ELF-1 (cell line): ENCODE measurements at regions not wholly inside any gene's neighbourhood (a gene's known extent, or its start where the extent isn't known, plus 50 kb on each side); places are given as distances from the start of the nearest gene placed in this dataset.

Experiments
- DNase-seq: peaks from one replicate; pipeline ENCODE4 v3.0.0-alpha.2; 2016; ENCODE audit warnings: low read depth, low spot score

DNA sequence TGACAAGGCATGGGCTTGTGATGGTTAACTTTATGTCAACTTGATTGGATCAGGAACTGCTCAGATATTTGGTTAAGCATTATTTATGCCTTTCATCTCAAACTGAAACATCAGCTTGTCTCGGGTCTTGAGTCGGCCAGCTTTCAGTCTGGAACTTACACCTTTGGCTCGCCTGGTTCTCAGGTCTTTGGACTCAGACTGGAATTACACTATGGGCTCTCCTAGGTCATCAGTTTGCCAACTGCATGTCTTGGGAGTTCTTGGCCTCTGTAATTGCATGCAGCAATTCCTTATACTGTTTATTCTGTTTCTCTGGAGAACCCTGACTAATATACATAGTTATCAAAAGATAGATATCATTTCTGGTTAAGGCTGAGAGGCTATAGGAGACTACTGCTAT lies 653.7 kb downstream of the ADGRL2 start:
- no peak for DNase-seq

DNA sequence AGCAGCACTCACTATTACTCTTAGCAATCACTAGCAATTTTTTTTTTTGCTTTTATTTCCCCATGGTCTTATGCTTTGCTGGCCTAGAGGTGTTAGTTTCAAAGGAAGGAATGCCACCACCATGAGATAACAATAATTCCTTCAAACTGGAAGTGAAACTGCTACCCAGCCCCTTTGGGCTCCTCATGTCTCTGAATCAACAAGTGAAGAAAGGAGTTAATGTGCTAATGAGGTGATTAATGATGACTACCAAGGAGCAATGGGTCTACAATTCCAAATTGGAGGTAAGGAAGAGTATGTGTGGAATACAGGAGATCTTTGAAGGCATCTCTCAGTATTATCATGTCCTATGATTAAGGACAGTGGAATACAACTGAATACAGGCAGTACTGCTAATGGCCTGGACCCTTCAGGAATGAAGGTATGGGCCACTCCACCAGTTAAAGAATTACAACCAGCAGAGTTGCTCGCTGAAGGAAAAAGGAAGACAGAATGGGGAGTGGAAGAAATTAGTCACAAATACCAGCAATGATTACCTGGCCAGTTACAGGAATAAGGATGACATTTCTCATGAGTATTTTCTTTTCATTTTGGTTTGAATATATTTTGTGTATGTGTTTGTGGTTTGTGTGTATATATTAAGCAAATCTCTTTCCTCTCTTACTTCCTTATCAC lies 652.9 kb downstream of the ADGRL2 start:
- no peak for DNase-seq

- DNase-seq, result no peak
These were observed 651.4 kb downstream of the ADGRL2 start for GRCh38 chr1:82452096-82452495.

- no peak for DNase-seq
These were observed 650.5 kb downstream of the ADGRL2 start for GRCh38 chr1:82451191-82451590.

- DNase-seq, result no peak
These were observed 648.8 kb downstream of the ADGRL2 start for GRCh38 chr1:82449506-82450057.

- no peak for DNase-seq
These were observed 646.2 kb downstream of the ADGRL2 start for GRCh38 chr1:82446955-82447354.

GRCh38 chr1:82446236-82446635 lies 645.5 kb downstream of the ADGRL2 start:
- no peak for DNase-seq

GRCh38 chr1:82445827-82446226 lies 645.1 kb downstream of the ADGRL2 start:
- DNase-seq, result no peak

DNA sequence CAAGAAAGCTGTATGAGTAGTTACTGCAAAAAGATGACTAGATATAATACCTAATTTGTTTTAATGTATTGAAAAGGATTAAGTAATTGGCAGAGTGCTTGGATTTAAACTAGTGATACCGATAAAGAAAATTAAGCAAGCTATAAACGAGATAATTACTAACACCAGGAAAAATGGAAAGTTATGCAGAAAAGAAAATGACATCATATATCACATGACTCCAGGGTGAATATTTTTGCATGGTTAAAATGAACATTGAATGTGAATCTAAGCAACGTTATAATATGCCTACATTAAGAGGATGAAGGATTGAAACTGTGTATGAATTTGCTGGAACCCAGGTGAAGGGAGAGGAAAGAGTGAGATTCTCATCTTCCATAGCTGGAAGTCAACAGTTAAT lies 644.4 kb downstream of the ADGRL2 start:
- no peak for DNase-seq

- no peak for DNase-seq
These were observed 640.7 kb downstream of the ADGRL2 start for GRCh38 chr1:82441402-82441801.

DNA sequence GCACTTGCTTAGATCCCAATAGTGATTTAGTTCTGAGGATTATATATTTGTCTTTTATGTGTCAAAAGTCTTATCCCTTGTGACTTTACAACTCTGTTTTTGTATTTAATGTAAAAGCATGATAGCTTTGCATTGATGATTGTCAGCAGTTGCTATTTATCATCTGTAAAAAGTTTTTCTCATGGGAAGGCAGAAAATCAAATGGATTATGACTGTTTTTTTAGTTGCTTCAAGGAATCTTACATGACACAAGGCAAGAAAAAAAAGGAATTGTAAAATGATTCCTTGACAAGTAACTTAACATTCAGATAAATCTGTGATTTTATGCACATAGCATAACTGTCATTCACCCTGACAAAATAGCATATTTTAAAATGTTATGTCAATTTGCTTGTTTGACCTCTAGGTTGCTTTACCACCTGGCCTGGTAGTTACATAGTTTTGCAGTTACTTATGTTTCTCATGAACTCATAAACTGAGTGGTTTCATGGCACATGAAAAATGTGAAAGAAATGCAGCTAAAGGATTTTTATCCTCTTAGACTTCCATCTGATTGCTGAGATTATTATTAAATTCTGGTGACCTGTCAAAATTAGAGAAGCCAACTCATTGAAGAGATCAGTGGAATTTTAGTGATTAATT lies 622.6 kb downstream of the ADGRL2 start:
- no peak for DNase-seq

DNA sequence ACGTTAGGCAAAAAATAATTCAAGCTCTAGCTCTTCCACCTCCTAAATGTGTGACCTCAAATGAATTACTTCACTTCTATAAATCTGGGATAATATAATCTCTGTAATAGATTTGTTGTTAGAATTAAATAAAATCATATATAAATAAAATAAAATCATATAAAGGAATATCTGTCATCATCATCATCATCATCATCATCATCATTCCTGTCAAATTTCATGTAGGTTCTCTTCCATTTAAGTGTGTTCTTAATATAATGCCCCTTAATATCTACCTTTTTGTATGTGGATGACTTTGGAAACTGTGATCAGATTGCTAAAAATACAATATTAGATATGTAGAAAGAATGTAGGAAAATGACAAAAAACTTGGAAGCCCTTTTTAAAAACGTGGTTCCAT lies 621.0 kb downstream of the ADGRL2 start:
- DNase-seq, result no peak

DNA sequence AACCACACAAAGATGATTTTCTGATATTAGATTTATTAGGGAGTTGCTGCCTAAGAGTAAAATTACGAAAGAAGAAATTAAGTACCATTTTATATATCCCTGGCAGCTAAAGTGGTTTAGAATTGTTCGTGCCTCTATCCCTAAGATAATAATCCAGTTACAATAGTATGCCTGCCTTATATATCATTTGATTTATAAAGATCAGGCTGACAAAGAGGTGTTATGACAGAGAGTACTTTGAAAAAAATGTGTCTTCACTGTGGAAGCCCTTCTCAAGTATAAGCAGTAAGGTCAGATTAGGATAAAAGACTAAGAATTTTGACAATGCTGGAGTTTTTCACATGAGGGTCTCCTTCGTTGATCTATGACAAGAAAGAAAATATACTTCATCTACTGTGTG lies 619.9 kb downstream of the ADGRL2 start:
- no peak for DNase-seq

- DNase-seq, result no peak
These were observed 610.9 kb downstream of the ADGRL2 start for GRCh38 chr1:82411605-82412004.

- DNase-seq, result no peak
These were observed 604.6 kb downstream of the ADGRL2 start for GRCh38 chr1:82405333-82405732.

DNA sequence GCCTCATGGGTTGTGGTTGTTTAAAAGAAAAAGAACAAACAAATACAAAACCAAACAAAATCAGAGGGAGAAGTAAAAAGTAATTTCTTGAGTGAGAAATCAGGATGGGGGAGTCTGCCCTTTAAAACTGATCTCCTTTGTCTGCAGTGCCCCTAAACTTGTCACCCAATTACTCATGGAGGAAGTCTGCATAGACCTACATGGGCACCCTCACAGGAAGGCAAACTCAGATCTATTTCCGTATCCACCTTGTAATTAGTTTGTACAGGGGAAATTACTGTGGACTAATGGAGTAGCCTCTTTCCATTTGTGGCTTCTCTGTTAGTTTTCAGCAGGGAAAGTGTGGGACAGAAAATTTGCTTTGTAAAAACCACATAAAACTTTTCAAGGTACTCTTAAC lies 600.4 kb downstream of the ADGRL2 start:
- no peak for DNase-seq

- DNase-seq, result no peak
These were observed 599.8 kb downstream of the ADGRL2 start for GRCh38 chr1:82400521-82400920.

DNA sequence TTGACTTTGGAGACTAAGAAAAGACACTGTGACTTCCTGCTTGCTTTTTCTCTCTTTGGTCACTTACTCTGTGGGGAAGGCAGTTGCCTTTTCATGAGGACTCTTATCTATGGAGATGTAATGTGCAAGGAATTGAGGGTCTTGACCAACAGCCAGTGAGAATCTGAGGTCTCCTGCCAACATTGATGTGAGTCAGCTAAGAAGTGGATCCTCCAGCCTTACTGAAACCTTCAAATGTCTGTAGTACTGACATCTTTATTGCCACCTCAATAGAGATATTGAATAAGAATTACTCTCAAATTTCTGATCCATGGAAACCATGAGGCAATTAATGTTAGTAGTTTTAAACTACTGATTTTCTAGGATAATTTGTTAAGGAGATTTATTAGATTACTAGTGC lies 598.4 kb downstream of the ADGRL2 start:
- DNase-seq, result no peak

DNA sequence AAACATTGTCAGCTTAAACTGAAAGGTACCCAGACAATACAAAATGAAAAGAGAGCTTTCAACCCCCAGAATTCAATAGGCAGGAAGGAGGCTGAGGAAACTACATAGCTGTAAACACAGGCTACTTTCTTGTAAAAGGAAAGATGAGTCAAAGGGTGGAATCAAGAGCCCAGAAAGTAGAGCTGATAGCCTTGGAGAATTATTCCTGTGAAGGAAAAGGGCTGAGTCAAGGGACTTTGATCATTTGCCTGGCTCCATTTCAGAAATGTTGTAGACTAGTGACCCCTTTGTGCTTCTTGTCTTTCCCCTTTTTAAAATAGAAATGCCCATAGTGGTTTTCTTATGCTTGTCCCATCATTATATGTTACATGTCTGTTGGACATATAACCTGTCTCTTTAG lies 597.6 kb downstream of the ADGRL2 start:
- DNase-seq, result no peak

DNA sequence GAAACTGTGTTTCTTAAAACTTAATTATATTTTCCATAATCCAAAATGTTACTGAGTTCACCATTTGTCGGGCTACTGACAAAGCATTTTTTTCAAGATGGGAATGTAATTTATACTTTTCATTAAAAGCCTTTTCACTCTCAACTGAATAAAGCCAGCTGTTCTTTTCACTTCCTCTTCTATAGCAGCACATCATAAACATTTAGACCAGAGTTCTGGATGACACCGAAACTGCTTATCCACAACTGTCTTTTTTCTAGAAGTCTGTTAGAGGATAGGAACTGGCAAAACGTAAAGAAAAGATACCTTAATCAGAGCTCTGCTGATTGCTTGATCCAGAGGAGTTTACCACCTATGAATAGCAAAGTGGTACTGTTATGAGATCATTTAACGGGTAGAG lies 594.7 kb downstream of the ADGRL2 start:
- DNase-seq, result no peak

DNA sequence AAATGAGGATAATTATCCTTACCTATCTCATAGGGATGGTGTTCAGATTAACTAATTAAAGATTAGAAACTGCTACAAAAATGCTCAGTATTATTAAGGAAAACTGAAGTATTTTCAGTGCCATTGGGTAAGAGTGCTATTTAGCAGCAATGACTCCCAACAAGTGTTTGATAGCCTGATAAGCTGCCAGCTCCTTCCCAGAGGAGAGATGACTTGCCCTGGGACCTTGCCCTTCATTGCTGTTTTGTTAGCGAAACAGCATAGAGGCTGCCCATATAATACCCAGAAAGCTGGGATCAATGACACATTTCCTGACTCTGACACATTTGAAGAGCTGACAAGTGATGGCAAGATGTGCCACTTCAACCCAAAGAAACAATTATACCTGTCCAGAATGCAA lies 592.2 kb downstream of the ADGRL2 start:
- DNase-seq, result no peak

DNA sequence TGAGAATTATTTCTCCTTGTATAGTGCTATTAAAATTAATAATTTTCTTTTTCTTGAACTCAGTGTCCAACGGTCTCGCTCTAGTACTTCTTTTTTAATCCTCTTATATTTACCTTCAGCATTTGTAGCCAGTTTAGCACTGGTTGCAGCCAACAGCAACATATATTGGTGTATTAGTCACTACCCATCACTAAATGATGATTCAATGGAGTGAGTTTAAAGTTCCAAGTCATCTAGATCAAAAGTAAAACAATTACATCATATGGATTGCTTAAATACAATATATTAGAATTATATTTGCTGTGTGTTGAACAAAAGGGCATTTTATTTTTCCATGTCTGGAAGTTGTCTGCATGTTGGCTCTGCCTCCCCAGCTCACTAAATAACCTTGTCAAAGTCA lies 591.8 kb downstream of the ADGRL2 start:
- no peak for DNase-seq

DNA sequence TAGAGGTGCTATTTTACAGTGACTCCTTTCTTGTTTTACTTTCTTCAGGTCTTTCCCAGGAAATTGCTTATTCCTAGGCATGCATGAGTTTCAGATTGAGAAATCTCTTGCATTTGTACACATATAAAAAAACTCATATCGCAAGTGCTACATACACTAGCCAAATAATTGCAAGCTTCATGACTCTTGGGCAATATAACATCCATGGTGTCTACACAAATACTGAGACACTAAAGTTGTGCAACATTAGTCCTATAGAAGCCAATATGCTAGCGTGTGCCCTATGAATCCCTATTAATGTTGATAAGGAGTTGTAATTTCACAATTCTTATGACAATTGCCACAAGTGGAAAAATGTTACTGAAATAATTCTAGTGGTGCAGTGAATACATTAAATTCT lies 591.0 kb downstream of the ADGRL2 start:
- DNase-seq, result no peak
